ENCODE measurements at regions not wholly inside any gene's neighbourhood (a gene's known extent, or its start where the extent isn't known, plus 50 kb on each side); places are given as distances from the start of the nearest gene placed in this dataset.
"Not testable (repeated sequence)": the region's sequence is repeated elsewhere in the genome, so short reads cannot be mapped to it uniquely, and the experiment has no call there.

DNA sequence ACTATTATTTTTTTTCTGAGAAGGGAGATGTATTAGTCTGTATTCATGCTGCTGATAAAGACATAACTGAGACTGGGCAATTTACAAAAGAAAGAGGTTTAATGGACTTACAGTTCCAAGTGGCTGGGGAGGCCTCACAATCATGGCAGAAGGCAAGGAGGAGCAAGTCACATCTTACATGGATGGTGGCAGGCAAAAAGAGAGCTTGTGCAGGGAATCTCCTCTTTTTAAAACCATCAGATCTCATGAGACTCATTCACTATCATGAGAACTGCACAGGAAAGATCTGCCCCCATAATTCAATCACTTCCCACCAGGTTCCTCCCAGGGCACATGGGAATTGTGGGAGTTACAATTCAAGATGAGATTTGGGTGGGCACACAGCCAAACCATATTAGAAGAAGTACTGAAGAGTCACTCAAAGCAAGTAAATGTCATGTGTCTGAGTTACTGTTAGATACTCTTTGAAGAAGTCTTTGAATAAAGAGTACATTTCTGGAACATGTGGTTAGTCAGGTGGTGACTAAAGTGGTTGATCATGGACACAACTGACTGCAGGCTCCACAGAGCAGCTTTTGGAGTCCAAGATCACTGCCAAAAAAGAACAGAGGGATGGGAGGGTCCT lies 430.9 kb upstream of the TBL1XR1 start:
- not testable (repeated sequence) for TF ChIP-seq CTCF (conservative IDR thresholded peaks at IDR 0.05); EZH2 (IDR thresholded peaks at IDR 0.05; ENCODE audit: low read depth)

Data from PC-9 (cell line).